NCI-H526 treated with DMSO at 0.1 percent for 48 hours (cell line): ENCODE measurements at regions not wholly inside any gene's neighbourhood (a gene's known extent, or its start where the extent isn't known, plus 50 kb on each side); places are given as distances from the start of the nearest gene placed in this dataset.

ENCODE experiments used
- DNase-seq: peaks from one replicate; lab custom pipeline; 2025; lab: John Stamatoyannopoulos, UW

GRCh38 chr9:120117081-120117480, 462.9 kb downstream of the CDK5RAP2 start:
- no peak for DNase-seq

DNA sequence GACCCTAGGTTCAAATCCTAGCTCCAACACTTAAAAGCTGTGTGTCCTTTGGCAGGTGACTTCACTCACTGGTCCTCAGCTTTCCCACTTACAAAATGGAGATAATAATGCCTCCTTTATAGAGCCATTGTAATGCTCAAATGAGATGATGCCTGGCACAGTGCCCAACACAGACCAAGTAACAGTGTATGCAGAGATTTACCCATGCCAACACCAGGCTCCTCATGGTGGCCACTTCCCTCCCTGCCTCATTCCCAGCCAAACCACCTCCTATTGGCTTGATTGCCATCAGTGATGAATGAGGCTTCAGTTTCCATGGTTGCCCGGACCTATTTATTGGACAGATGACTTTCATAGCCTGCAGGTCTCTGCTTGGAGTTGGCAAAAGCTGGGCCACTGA, 469.4 kb downstream of the CDK5RAP2 start:
- DNase-seq, result no peak

DNA sequence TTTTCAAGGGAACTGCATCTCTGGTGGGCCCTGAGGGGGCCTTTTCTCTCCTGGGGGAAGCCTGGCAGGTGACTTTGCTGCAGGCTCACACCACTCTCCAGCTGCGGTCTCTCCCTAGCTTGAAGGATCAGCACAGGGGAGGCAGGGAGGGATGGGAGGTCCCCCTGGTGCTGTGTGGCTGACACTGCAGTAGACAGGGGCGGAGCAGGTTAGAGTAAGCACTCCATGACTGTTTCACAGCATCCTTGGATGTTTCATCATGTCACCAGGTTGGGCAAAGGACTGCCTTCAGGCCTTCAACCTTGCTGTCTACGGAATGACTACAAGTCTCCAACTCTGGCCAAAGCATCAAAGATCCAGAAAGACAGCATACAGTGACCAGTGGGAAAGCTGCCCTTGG, 470.7 kb downstream of the CDK5RAP2 start:
- DNase-seq, result no peak

GRCh38 chr9:120107138-120107537, 472.8 kb downstream of the CDK5RAP2 start:
- DNase-seq, result no peak

GRCh38 chr9:120104771-120105170, 475.2 kb downstream of the CDK5RAP2 start:
- DNase-seq, result no peak

DNA sequence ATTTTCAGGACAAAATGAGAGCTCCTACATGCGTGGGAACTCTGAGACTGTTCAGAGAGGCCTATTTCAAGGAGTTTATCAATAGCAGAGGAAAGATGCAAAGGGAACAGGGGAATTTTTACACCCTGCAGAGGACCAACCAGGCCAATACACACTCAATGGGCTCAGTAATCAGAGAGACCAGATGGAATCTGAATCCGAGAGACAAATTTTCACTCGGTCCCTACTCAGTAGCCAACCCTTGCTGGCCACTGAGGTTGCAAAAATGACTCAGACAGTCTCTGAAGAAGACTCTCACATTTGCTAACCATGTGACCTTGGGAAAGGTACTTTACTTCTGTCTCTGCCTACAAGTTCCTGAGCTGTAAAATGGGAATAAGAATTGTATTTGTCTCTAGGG, 479.4 kb downstream of the CDK5RAP2 start:
- DNase-seq, result no peak

DNA sequence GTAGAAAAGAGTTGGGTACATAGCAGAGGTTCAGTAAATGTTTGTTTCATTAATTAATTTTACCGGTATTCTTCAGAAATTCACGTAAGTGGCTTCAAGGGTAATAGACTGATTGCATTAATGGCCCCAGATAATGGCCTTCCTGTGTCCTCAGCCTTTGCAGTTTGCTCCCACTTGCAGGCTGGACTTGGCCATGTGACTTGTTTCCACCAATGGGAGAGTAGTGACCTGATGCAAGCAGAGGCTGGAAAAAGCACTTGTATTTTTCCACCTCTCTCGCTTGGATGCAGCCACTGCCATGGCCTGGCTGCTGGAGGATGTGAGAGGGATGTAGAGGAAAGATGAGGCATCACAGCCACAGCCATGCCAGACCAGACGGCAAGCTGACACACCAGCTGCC, 480.9 kb downstream of the CDK5RAP2 start:
- DNase-seq, result no peak

GRCh38 chr9:120098584-120098983, 481.4 kb downstream of the CDK5RAP2 start:
- DNase-seq, result no peak

DNA sequence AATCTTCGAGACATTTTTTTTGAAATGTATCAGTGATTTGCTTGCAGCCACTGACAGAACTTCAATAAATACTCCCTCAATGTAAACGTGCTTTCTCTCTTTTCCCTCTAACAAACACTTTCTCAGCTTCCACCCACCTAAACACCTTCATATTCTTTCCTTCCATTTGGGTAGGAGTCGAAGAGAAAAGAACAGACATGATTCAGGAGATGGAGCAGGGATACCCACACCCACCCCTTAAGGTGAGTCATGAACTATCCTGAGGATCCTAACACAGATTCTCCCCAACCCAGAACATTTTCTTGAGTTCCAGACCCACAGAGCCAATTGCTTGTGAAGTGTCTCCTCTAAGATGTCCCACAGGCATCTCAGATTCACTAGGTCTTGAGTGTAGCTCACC, 488.8 kb downstream of the CDK5RAP2 start:
- no peak for DNase-seq

GRCh38 chr9:120080849-120081248, 499.1 kb downstream of the CDK5RAP2 start:
- no peak for DNase-seq

GRCh38 chr9:120078112-120078511, 501.9 kb downstream of the CDK5RAP2 start:
- no peak for DNase-seq

DNA sequence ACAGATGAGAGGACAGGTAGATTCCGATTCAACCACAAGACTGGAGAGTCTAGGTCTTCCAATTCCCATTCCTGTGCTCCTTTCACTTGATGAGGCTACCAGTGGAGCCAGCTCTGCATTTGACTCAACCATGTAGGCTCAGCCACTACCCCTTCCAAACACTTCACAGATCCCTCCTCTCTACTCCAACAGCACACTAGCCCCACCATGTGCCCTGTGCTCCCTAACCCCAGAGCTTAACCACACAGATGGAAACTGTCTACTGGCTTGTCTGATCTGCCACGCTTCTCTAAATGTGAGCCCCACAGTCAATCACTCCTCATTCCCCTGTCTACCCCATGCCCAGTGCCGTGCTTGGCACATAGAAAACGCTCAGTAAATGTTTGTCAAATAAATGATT, 508.2 kb downstream of the CDK5RAP2 start:
- no peak for DNase-seq

- no peak for DNase-seq
Measured at GRCh38 chr9:120066315-120066714, 513.7 kb downstream of the CDK5RAP2 start.

GRCh38 chr9:120065151-120065550, 514.8 kb downstream of the CDK5RAP2 start:
- DNase-seq, result no peak

- DNase-seq, result no peak
Measured at GRCh38 chr9:120045011-120045410, 535.0 kb downstream of the CDK5RAP2 start.

DNA sequence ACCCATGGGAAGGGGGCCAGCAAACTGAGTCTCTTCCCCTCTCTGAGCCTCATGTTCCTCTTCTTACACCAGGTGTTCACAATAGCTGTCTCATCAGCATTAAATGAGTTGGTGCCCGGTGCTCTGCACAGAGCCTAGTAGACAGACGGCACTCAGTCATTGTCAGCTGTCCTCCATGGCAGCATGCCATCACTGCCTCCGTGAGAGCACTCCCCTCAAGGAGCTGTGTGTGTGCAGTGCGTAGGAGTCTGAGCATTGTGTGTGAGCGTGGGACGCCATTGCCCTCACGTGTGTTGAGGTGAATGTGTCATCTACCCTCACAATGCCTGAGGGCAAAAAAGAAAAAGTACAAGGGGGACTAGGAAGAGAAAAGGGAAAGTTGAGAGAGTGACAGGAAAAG, 536.5 kb downstream of the CDK5RAP2 start:
- DNase-seq, result no peak

DNA sequence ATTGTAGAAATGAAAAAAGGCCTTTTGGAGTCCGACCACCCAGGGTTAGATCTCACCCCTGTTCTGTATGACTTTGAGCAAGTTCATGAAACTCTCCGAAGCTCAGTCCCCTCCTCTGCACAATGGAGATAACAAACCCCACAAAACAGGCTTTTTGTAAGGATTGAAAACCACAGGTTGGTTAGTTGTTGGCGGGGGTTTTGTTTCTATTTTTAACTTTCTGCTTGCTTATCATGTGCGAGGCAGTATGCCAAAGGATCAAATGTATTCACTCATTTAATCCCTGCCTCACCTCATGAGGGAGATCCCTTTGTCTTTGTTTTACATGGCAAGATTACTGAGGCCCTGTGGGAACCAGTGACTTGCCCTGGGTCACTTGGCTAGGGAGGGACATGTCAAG, 539.1 kb downstream of the CDK5RAP2 start:
- no peak for DNase-seq

GRCh38 chr9:120038342-120038741, 541.6 kb downstream of the CDK5RAP2 start:
- no peak for DNase-seq

DNA sequence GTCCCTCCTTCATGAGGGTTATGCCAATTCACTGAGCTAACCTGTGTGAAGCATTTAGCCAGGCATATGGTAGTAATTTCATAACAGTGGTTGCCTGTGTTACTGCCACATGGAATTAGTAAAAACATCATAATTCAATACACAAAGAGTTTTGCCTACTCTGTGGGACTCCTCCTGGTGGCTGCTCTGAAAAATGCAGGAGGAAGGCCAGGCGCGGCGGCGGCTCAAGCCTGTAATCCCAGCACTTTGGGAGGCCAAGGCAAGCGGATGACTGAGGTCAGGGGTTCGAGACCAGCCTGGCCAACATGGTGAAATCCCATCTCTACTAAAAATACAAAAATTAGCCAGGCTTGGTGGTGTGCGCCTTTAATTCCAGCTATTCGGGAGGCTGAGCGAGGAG, 547.3 kb downstream of the CDK5RAP2 start:
- no peak for DNase-seq

DNA sequence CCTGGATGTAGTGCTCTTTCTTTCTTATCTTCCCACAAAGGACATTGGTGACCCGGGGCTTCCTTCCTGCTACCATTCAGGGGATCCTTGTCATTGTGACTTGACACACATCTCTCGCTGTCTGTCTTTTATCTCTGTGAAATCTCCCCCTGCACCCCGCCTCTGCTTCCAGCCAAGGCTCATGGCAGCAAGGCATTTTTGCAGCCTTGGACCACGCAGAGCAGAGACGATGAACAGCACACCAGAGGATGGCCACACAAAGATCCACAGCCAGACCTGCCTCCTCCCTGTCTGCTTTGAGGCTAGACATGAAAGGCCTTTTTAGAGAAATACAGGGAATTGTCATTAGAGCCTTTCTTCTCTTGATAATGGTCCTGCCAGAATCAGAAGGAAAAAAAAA, 549.1 kb downstream of the CDK5RAP2 start:
- DNase-seq, result no peak

DNA sequence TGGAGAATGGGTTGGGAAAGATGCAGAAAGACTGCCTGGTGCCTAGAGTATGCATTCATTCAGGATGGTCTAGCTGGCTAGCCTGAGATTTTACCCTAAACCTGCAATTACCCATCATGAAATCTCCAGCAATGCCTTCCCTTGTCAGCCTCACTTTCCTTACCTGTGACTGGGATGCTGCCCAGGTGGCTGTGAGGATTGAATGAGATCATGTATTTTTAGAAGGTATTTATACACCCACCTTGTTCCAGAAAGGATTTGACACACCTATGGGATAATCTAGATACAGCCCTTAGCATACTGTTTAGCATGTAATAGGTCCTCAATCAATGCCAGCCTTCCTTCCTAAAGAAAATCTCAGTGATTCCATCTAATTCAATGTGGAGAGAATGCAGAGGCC, 561.4 kb downstream of the CDK5RAP2 start:
- no peak for DNase-seq

DNA sequence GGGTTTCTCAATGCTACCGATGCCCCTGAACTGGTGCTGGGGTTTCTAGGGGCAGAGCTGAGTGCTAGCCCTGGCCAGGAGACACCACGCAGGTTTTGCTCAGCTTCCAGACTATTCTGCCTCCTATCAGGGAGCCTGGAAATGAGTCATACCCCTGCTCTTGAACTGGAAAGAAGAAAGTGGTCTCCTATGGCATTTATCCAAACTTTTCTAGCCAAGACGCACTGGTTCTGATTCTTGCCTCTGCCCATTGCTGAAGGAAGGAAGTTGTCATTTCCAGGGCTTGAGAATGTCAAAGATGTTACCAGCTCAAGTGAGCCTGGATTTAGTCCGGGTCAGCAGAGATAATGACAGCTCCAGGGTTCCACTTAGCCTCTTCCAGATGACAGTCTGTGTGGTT, 561.9 kb downstream of the CDK5RAP2 start:
- DNase-seq, result no peak

DNA sequence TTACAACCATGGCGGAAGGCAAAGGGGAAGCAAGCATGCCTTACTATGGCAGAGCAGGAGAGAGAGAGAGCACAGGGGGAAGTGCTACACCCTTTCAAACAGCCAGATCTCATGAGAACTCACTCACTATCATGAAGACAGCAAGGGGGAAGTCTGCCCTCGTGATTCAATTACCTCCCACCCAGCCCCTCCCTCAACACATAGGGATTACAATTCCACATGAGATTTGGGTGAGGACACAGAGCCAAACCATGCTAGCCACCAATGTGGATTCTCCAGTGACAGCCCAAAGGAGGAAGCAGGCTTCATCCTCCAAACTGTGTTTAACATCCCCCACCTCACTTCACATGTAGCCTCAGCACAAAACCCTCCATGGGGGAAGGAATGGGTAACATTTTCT, 563.7 kb downstream of the CDK5RAP2 start:
- DNase-seq, result no peak

GRCh38 chr9:120014796-120015195, 565.2 kb downstream of the CDK5RAP2 start:
- no peak for DNase-seq

DNA sequence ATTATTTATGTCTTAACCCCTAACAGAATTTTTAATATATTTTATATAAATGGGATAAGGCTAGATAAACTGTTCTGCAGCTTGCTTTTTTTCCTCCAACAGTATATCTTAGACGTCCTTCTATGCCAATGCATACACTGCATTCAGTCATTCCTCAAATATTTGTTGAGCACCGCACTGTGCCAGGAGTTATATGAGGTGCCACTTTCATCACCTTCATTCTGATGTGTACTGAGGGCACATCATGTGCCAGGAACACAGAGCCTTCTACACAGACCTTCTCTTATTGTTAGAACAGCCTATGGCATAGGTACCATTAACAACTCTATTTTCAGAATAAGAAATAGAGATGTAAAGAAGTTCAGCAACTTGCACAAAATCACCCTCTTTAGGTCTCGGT, 570.1 kb downstream of the CDK5RAP2 start:
- DNase-seq, result no peak
